SK-N-SH (cell line): ENCODE measurements at regions not wholly inside any gene's neighbourhood (a gene's known extent, or its start where the extent isn't known, plus 50 kb on each side); places are given as distances from the start of the nearest gene placed in this dataset.

Source experiments
- CTCF ChIA-PET: fragments of 300-600, 350-600 bp; formaldehyde crosslinking; extraction: SDS; loops from one replicate; lab custom pipeline; 2021; lab: Yijun Ruan, JAX
- POLR2A ChIA-PET: fragments of 350-600 bp; sonication (Branson Sonifier 250); formaldehyde crosslinking; extraction: SDS; loops from one replicate; lab custom pipeline; 2020; ENCODE audit warnings: antibody characterized with exemption, inconsistent platforms; lab: Yijun Ruan, JAX
- DNase-seq: peaks from one replicate; pipeline ENCODE4 v3.0.0; 2012
- H2AFZ ChIP-seq: fragments of 200-600 bp; sonication (generic); 2 replicates; pipeline ENCODE4 v1.8.1; 2016; ENCODE audit warnings: antibody characterized with exemption, mild to moderate bottlenecking, low read depth
- H3F3A ChIP-seq: fragments of 200-600 bp; sonication (generic); replicated peaks from 2 replicates; pipeline ENCODE3; 2016; ENCODE audit warnings: antibody characterized with exemption, mild to moderate bottlenecking; ENCODE audit not compliant: insufficient read depth
- H3K27ac ChIP-seq, 2 experiments: fragments of 200-500 bp in 1 of 2; fragments of 200-600 bp in 1 of 2; sonication (Bioruptor generic) in 1 of 2; sonication (generic), shearing (Covaris generic) in 1 of 2; 2 replicates each; pipeline versions ENCODE4 v1.5.1 to v1.6.1; 2014 to 2016; ENCODE audit warnings: low read depth in 2 of 2, inconsistent platforms in 1 of 2, low read length in 1 of 2, mild to moderate bottlenecking in 1 of 2, mixed read lengths in 1 of 2
- H3K27me3 ChIP-seq: fragments of 200-600 bp; sonication (generic), shearing (Covaris generic); 2 replicates; pipeline ENCODE4 v1.6.1; 2016; ENCODE audit warnings: mixed run types; ENCODE audit not compliant: insufficient read depth
- H3K36me3 ChIP-seq, 2 experiments: fragments of 200-500 bp in 1 of 2; fragments of 200-600 bp in 1 of 2; sonication (Bioruptor generic) in 1 of 2; sonication (generic) in 1 of 2; replicated peaks in 1 of 2; 2 replicates each; pipeline versions ENCODE3 to v1.5.1; 2014 to 2016; ENCODE audit warnings: low read length in 1 of 2, mild to moderate bottlenecking in 1 of 2; ENCODE audit not compliant: insufficient read depth in 2 of 2, control insufficient read depth in 1 of 2
- H3K4me1 ChIP-seq, 2 experiments: fragments of 200-500 bp in 1 of 2; fragments of 200-600 bp in 1 of 2; sonication (Bioruptor generic) in 1 of 2; sonication (generic), shearing (Covaris generic) in 1 of 2; 2 replicates each; pipeline versions ENCODE4 v1.5.1 to v1.6.1; 2014 to 2016; ENCODE audit warnings: low read depth in 1 of 2, low read length in 1 of 2, mixed run types in 1 of 2; ENCODE audit not compliant: insufficient read depth in 2 of 2, control insufficient read depth in 1 of 2
- H3K4me2 ChIP-seq: fragments of 200-600 bp; sonication (generic), shearing (Covaris generic); 2 replicates; pipeline ENCODE4 v1.6.1; 2017; ENCODE audit warnings: mixed run types
- H3K4me3 ChIP-seq, 2 experiments: fragments of 200-500 bp in 1 of 2; fragments of 200-600 bp in 1 of 2; sonication (Bioruptor generic) in 1 of 2; sonication (generic), shearing (Covaris generic) in 1 of 2; 2 replicates each; pipeline versions ENCODE4 v1.5.1 to v1.8.1; 2014 to 2016; ENCODE audit warnings: low read depth in 2 of 2, inconsistent platforms in 1 of 2, low read length in 1 of 2, mild to moderate bottlenecking in 1 of 2, mixed read lengths in 1 of 2, moderate library complexity in 1 of 2
- H3K79me2 ChIP-seq: fragments of 200-600 bp; sonication (generic); 2 replicates; pipeline ENCODE4 v1.8.1; 2017; ENCODE audit warnings: mild to moderate bottlenecking; ENCODE audit not compliant: insufficient read depth
- H3K9ac ChIP-seq: fragments of 200-600 bp; sonication (generic); 2 replicates; pipeline ENCODE4 v1.6.1; 2017; ENCODE audit warnings: mixed run types
- H3K9me2 ChIP-seq: fragments of 200-600 bp; sonication (generic); 2 replicates; pipeline ENCODE4 v1.6.1; 2017; ENCODE audit warnings: mixed run types
- H3K9me3 ChIP-seq: fragments of 200-600 bp; sonication (generic); 2 replicates; pipeline ENCODE4 v1.6.1; 2017; ENCODE audit warnings: mixed run types, mild to moderate bottlenecking, moderate library complexity
- H4K20me1 ChIP-seq: fragments of 200-600 bp; sonication (generic); 2 replicates; pipeline ENCODE4 v1.6.1; 2017; ENCODE audit warnings: mild to moderate bottlenecking, mixed run types; ENCODE audit not compliant: insufficient read depth
- CTCF ChIP-seq: fragments of 200-600 bp; sonication (generic); IDR thresholded peaks from 2 replicates; pipeline ENCODE4 v1.6.1; 2017; ENCODE audit warnings: antibody characterized with exemption, mild to moderate bottlenecking, moderate library complexity
- GABPA ChIP-seq: IDR thresholded peaks from 2 replicates; pipeline ENCODE4 v1.4.0; 2012; ENCODE audit warnings: low read depth, mild to moderate bottlenecking
- IRF3 ChIP-seq: fragments of 150-350 bp; IDR thresholded peaks from 2 replicates; pipeline ENCODE4 v1.6.1; 2016; ENCODE audit warnings: mild to moderate bottlenecking, low read depth, low read length
- JUND ChIP-seq: IDR thresholded peaks from 2 replicates; pipeline ENCODE4 v1.4.0; 2012
- MAX ChIP-seq: IDR thresholded peaks from 2 replicates; pipeline ENCODE4 v1.4.0; 2012; ENCODE audit warnings: low read depth
- POLR2AphosphoS5 ChIP-seq: IDR thresholded peaks from 2 replicates; pipeline ENCODE4 v1.6.1; 2012; ENCODE audit warnings: low read depth, low read length
- REST ChIP-seq: IDR thresholded peaks from 2 replicates; pipeline ENCODE4 v1.6.1; 2012; ENCODE audit warnings: mild to moderate bottlenecking, low read depth, low read length, moderate library complexity
- YY1 ChIP-seq: IDR thresholded peaks from 2 replicates; pipeline ENCODE4 v1.4.0; 2012; ENCODE audit warnings: low read depth, mild to moderate bottlenecking
- ZBTB33 ChIP-seq: IDR thresholded peaks from 2 replicates; pipeline ENCODE4 v1.4.0; 2012; ENCODE audit warnings: low read depth, borderline replicate concordance
- WGBS: methylation state at CpG from one replicate; pipeline ENCODE4 v1.1.6; 2017; ENCODE audit warnings: low lambda C conversion rate; 5-methylcytosine and 5-hydroxymethylcytosine counted together

GRCh38 chr15:99476413-99477222, 89.2 kb upstream of the MEF2A start (continued):
- TF ChIP-seq YY1 = peak; percentile 33; the same call in 1 of the 2 replicates

GRCh38 chr15:99477791-99478471, 87.9 kb upstream of the MEF2A start:
- no peak for DNase-seq
- Histone ChIP-seq H2AFZ (no peak overlapping the region), H3K9ac (no peak overlapping the region), H3K36me3 (no peaks in the 10 kb centered on the region), H3K9me3 (no peaks in the 10 kb centered on the region), H3K27ac (peak overlapping the region in 1 of 2 experiments; percentile 84; a peak in 2 of 4 replicates), H4K20me1 (no peaks in the 10 kb centered on the region), H3K4me3 (no peak overlapping the region), H3F3A (peaks cover 20% of the 10 kb centered on the region), H3K4me2 (peak overlapping the region; percentile 59), H3K27me3 (no peaks in the 10 kb centered on the region), H3K79me2 (no peaks in the 10 kb centered on the region), H3K4me1 (peaks cover 11 to 16% of the 10 kb centered on the region in 2 experiments; a peak in 3 of 4 replicates), H3K9me2 (no peaks in the 10 kb centered on the region)
- 94% methylated on average over 8 of the region's 12 CpGs for WGBS
- TF ChIP-seq REST (no peak), ZBTB33 (no peak), IRF3 (no peak), GABPA (no peak), CTCF (no peak), POLR2AphosphoS5 (no peak), JUND (no peak), MAX (no peak)
- CTCF ChIA-PET = interaction anchor here (1.4 to 2.4 kb wide), 2 partner anchors 34 to 226 kb away, joined by 3 to 9 read pairs; no protein-coding TSS in a partner anchor
- POLR2A ChIA-PET = no interaction called here
